ENCODE measurements at regions not wholly inside any gene's neighbourhood (a gene's known extent, or its start where the extent isn't known, plus 50 kb on each side); places are given as distances from the start of the nearest gene placed in this dataset.
"Not testable (repeated sequence)": the region's sequence is repeated elsewhere in the genome, so short reads cannot be mapped to it uniquely, and the experiment has no call there.

DNA sequence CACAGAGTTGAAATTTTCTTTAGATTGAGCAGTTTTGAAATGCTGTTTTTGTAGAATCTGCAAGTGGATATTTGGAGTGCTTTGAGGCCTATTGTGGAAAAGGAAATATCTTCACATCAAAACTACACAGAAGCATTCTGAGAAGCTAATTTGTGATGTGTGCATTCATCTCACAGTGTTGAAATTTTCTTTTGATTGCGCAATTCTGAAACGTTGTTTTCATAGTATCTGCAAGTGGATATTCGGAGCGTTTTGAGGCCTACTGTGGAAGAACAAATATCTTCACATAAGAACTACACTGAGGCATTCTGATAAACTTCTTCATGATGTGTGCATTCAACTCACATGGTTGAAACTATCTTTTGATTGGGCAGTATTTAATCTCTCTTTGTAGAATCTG, 3143.4 kb upstream of the OR11H1 start:
- DNase-seq (ENCODE audit: low spot score in 2 of 2); H3K27ac Mint-ChIP-seq; ATAC-seq: not testable (repeated sequence)
- Mint-ChIP-seq H3K36me3 (peaks cover 64 to 84% of the 10 kb centered on the region in 2 donors), H3K9me3 (peaks cover 45 to 56% of the 10 kb centered on the region in 2 donors)

DNA sequence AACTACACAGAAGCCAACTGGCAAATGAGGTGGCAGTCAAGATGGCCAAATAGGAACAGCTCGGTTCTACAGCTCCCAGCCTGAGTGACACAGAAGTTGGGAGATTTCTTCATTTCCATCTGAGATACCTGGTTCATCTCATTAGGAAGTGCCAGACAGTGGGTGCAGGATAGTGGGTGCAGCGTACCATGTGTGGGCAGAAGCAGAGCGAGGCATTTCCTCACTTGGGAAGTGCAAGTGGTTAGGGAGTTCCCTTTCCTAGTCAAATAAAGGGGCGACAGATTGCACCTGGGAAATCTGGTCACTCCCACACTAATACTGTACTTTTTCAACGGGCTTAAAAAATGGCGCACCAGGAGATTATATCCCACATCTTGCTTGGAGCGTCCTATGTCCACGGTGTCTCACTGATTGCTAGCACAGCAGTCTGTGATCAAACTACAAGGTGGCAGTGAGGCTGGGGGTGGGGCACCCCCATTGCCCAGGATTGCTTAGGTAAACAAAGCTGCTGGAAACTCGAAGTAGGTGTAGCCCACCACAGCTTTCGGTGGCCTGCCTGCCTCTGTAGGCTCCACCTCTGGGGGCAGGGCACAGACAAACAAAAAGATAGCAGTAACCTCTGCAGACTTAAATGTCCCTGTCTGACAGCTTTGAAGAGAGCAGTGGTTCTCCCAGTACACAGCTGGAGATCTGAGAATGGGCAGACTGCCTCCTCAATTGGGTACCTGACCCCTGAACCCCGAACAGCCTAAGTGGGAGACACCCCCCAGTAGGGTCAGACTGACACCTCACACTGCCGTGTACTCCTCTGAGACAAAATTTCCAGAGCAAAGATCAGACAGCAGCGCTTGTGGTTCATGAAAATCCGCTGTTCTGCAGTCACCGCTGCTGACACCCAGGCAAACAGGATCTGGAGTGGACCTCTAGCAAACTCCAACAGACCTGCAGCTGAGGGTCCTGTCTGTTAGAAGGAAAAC, 3138.9 kb upstream of the OR11H1 start:
- Mint-ChIP-seq H3K9me3 (peaks cover 51 to 64% of the 10 kb centered on the region in 2 donors), H3K36me3 (peaks cover 59 to 73% of the 10 kb centered on the region in 2 donors)
- H3K27ac Mint-ChIP-seq; DNase-seq (ENCODE audit: low spot score in 2 of 2); ATAC-seq: not testable (repeated sequence)

DNA sequence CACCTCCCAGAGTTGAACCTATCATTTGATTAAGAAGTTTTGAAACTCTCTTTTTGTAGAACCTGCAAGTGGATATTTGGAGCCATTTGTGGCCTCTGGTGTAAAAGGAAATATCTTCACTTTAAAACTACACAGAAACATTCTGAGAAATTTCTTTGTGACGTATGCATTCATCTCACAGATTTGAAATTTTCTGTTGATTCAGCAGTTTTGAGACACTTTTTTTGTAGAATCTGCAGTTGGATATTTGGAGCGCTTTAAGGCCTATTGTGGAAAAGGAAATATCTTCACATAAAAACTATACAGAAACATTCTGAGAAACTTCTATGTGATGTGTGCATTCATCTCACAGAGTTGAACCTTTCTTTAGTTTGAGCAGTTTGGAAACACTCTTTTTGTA, 3130.7 kb upstream of the OR11H1 start:
- Mint-ChIP-seq H3K36me3 (peaks cover 38 to 58% of the 10 kb centered on the region in 2 donors), H3K9me3 (peaks cover 16 to 36% of the 10 kb centered on the region in 2 donors)
- not testable (repeated sequence) for ATAC-seq; H3K27ac Mint-ChIP-seq; DNase-seq (ENCODE audit: low spot score in 2 of 2)

DNA sequence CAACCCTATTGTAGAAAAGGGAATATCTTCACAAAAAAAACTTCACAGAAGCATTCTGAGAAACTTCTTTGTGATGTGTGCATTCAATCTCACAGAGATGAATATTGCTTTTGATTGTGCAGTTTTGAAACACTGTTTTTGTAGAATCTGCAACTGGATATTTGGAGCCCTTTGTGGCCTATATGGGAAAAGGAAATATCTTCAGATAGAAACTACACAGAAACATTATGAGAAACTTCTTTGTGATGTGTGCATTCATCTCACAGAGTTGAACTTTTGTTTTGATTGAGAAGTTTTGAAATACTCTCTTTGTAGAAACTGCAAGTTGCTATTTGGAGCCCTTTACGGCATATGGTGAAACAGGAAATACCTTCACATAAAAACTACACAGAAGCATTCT, 3126.1 kb upstream of the OR11H1 start:
- not testable (repeated sequence) for DNase-seq (ENCODE audit: low spot score in 2 of 2); ATAC-seq; H3K27ac Mint-ChIP-seq
- Mint-ChIP-seq H3K9me3 (peaks cover 25 to 38% of the 10 kb centered on the region in 2 donors), H3K36me3 (peaks cover 66 to 68% of the 10 kb centered on the region in 2 donors)

DNA sequence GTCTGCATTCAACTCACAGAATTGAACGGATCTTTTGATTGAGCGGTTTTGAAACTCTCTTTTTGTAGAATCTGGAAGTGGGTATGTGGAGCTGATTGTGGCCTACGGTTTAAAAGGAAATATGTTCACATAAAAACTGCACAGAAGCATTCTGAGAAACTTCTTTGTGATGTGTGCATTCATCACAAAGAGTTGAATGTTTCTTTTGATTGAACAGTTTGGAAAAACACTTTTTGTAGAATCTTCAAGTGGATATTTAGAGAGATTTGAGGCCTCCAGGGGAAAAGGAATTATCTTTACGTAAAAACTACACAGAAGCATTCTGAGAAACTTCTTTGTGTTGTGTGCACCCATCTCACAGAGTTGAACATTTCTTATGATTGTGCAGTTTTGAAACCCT, 3125.5 kb upstream of the OR11H1 start:
- Mint-ChIP-seq H3K9me3 (peaks cover 29 to 36% of the 10 kb centered on the region in 2 donors), H3K36me3 (peaks cover 66 to 68% of the 10 kb centered on the region in 2 donors)
- H3K27ac Mint-ChIP-seq; ATAC-seq; DNase-seq (ENCODE audit: low spot score in 2 of 2): not testable (repeated sequence)

DNA sequence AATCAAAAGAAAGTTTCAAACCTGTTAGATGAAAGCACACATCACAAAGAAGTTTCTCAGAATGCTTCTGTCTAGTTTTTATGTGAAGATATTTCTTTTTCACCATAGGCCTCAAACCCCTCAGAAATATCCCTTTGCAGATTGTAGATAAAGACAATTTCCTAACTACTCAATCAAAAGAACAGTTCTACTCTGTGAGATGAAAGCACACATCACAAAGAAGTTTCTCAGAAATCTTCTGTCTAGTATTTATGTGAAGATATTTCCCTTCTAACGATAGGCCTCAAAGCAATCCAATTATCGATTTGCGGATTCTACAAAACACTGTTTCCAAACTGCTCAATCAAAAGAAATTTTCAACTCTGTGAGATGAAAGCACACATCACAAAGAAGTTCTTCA, 3092.1 kb upstream of the OR11H1 start:
- ATAC-seq; DNase-seq (ENCODE audit: low spot score in 2 of 2); H3K27ac Mint-ChIP-seq: not testable (repeated sequence)
- peaks cover 11 to 26% of the 10 kb centered on the region in 2 donors for H3K9me3 Mint-ChIP-seq
- H3K36me3 Mint-ChIP-seq = peaks cover 20 to 59% of the 10 kb centered on the region in 2 donors

Data from activated naive CD4-positive, alpha-beta T cell treated with anti-CD3 and anti-CD28 coated beads, Interleukin-2, amount 50 U/mL, for 72 hours (primary cell).